NCI-H526 treated with DMSO at 0.1 percent for 48 hours (cell line): ENCODE measurements at regions not wholly inside any gene's neighbourhood (a gene's known extent, or its start where the extent isn't known, plus 50 kb on each side); places are given as distances from the start of the nearest gene placed in this dataset.
"Not testable (repeated sequence)": the region's sequence is repeated elsewhere in the genome, so short reads cannot be mapped to it uniquely, and the experiment has no call there.

Source experiments
- DNase-seq: peaks from one replicate; lab custom pipeline; 2025; lab: John Stamatoyannopoulos, UW

DNA sequence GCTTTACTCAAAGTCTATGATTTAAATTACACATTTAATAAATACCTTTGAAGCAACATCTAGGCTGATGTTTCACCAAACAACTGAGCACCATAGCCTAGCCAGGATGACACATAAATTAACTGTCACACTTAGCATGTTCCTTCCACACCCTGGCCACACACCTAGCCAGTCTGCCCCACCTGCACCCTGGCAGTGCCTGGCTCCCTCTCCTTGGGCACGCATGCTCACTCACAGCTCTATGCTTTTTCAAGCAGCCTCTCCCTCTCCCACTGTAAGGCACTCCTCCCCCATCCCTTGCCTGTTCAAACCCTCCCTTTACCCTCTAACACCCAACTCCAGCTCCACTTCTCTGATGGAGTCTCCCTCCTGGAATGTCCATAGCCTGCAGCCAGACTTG lies 357.6 kb upstream of the KLHL29 start:
- no peak for DNase-seq

DNA sequence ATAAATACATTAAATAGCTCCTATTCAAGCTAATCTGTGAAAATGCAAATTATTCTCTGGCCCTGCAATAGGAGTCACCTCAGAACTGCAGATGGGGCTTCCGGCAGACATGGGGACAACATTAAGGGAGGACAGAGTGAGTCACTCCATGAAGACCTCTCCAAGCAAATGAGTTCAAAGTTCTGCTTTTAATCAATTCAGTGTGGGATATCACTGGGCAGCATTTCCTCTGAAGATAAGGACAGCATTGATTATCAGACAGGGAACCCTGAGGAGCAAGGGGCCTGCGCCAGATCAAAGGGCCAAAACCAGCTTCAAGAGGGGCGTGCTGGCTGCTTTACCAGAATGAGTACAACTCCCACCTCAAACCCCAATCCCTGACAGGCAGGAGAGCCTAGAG lies 356.9 kb upstream of the KLHL29 start:
- peak; percentile 13 for DNase-seq

DNA sequence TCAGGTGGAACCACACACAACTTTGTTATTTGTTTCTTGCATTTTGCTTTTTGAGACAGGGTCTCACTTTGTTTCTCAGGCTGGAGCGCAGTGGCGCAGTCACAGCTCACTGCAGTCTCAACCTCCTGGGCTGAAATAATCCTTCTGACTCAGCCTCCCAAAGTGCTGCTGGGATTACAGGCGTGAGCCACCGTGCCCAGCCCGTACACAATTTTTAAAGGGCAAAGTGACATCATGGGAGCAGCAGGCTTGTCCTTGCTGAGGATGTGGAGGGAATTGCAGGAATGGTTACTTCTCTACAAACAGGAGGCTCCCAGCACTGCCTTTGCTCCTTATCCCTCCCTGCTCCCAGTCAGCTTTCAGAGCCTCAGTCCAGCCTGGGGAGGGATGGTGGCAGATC lies 355.9 kb upstream of the KLHL29 start:
- no peak for DNase-seq

DNA sequence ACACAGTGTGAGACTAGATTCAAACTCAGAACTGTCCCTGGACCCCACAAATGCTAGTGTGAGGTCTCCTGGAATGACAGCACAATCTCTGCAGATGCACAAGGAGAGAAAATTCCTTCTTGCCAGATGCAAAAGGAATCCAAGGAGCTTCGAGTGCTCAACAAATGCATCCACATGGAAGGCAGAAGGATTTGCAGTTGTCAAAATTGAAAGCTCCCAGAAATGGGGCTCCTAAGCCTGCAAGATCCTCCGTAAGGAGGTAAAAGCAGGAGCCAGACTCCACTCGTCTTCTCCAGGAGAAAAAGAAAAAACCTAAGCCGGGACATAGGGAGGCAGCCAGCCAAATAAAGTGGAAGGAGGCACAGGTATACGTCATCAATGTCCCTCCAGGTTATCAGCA lies 355.0 kb upstream of the KLHL29 start:
- no peak for DNase-seq

DNA sequence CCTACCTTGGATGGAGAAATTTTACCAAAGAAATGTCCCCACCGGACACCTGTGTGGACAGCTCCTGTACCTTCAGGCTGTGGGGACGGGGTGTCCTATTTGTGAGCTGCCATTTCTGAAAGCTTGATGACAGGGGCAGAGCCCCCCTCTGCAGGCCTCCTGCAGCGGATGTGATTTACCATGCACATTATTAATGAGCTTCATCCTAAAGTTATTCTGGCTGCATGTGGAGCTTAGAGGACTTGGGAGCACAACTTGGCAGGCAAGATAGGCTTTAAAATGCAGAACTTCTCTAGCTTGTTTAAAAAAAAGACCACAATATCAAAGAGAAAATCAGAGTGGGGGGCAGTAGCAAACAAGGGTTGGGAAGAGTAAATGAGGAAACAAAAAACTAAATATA lies 350.0 kb upstream of the KLHL29 start:
- DNase-seq: no peak

DNA sequence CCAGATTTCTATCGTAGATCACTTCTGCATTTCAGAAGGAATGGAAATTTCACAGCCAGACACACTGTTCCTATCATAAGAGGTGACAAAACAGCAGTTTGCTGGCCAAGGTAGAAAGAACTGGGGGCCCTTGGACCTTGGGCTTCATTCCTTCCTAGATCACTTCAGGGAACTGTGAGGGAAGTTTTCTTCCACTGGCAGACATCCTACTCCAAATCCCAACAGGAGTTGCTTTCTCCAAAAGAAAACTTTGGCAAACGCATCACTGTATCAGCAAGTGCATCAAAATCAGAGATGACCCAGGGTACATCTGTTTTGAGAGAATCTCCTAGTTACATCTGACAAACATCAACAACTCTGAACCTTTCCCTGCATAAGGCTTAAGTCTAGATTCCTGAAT lies 348.4 kb upstream of the KLHL29 start:
- no peak for DNase-seq

DNA sequence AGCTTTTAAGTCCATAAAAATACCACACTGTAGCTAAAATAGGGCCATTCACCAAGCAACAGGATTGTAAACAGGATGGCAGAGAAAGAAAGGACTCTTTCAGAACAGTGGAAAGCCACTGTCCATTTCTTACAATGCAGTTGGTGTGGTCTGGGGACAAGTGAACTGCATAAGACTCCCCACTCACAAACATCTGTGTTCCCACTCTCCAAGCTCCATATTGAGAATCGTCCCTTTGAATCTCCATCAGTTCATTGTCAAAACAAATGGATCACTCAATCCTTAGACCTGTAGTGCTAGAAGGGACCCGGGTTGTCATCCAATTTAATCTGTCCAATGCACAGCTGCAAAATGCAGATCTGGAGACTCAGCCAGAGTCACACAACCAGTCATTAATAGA lies 347.4 kb upstream of the KLHL29 start:
- no peak for DNase-seq

DNA sequence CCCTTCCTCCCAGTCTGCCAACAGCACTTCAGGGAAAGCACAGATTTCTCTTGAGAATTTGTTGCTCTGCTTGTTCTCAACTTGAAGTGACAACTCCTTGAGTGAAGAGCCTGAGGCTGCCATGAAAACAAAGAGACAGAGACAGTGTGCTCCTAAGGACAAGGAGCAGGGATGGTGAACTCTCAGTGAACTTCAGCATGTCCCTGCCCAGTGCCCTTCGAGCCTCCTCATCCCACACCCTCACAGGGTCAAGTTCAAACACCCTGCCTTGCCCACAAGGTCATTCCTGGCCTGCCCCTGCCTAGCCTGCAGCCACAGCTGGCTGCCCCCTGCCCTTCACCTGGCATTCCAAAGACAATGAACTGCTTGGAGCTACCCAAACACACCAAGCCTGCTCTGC lies 343.5 kb upstream of the KLHL29 start:
- no peak for DNase-seq

DNA sequence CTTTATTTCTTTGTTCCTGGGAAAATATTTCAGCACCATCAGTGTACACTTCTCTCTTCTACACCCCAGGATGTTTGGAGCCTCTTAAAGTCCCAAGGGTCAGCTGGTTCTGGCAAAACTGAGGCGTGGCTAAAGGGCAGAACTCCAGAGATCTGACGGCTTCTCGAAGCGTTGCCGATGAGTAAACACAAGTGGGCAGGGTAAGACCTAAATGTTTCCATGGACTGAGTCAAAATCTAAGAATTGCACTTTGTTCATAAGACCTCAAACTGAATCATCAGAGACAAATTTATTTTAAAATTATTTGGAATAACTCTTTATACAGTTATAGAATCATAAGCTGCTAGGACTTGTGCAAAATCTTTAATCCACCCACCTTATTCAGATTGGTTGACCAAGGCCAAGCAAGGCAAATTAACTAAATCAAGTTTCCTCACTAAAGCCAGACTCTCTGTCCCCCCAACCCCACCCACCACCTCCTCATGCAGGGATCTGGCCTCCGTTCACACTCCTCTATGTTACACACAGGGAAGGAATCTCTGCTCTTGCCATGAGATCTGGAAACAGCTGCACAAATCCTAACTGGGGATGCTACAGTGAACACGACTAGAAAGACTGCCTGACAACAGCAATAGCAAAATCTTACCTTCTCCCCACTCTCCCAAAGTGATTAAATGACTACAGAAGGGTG lies 342.6 kb upstream of the KLHL29 start:
- DNase-seq: no peak

DNA sequence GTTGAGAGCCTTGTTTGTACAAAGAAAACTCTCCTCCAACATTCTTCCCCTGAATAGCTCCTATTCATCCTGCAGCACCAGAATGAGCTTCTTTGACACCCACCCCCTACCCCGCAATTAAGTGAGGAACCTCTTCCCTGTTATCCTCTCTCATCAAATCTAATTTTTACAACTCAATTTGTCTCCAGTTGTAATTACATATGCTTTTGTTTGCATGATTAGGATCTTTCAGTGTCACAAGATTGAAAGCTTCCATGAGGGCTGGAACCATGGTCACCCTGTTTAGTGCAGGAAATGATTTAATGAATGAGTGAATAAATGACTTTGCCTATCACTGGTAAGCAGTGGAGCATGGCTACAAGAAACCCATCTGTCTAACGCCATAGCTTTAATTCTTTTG lies 334.6 kb upstream of the KLHL29 start:
- DNase-seq: no peak

DNA sequence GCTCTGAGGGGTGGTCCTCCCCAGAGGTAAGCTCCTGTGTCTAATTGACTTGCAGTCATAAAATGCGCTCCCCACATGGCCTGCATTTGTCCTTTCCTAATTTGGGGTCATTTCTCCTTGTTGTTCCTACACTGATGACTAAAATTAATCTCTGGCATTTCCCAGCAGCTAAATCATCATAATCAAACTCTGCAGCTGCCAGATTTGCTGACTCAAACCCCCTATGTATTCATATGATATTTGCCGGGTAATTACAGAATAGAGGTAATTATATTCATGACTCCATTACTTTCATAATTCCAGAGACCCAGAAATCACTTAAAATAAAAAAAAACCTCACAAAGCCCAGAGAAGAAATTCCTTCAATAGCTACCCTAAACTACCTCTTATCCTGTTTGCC lies 331.4 kb upstream of the KLHL29 start:
- no peak for DNase-seq

DNA sequence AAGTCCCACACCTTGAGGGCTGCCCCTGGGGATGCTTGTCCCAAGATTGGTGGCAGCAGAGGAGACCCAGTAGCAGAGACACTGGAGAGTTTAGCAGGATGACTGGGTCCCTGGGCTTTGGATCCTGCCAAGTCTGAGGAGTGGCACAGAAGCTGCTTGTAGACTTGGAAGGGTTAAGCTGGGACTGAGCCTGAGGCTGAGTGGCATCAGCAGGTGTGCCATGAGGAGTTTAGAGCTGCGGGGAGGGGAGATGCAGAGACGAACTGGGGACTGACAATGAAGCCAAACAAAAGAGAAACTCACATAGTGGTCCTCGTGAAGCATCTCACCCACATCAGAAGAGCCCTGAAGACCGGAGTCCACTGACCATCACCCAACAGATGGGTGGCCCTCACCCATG lies 329.7 kb upstream of the KLHL29 start:
- DNase-seq: no peak

DNA sequence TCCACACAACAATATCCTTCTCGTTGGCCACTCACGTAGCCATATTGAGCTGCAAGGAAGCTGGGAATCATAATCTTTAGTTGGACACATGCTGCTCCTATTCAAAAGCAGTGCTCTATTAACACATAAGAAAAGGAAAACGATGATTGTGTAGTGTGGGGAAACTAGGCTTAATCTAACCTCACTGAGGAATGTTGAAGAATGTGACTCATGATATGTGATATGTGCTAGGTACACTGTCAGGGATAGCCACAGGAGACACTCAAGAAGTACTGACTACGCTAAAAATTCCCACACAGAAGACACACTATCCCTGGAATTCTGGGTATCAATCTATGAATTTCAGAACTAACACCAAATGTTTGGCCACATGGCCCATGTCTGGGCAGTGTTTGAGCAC lies 328.1 kb upstream of the KLHL29 start:
- DNase-seq: not testable (repeated sequence)

DNA sequence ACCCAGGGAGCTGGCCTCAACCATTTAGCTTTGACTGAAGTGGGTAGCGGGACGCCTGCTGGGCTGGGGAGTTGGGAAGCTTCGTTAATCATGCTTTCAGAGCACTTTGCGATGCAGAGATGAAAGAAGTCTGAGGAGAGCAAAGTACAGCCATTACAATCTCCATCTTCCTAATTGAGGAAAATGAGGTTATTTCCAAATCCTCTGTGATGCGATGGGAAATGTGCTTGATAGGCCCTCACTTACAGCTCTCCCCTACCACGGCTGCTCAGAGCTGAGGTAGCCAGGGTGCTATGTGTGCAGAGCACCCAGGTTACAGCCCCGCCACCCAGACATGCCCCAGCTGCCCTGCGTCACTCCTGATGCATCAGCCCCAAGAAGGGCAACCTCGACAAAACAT lies 326.5 kb upstream of the KLHL29 start:
- no peak for DNase-seq

DNA sequence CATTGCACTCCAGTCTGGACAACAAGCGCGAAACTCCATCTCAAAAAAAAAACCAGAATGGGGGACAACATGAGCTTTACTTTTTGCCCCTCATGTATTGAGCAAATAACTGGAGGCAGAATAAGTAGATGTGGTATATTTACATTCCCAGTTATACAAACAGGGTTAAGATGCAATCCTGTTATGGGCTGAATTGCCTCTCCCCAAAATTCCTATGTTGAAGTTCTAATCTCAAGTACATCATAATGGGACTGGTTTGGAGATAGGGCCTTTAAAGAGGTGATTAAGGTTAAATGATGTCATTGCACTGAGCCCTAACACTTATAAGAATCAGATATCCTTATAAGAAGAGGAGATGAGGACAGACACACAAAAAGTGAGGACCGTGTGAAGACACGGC lies 319.8 kb upstream of the KLHL29 start:
- DNase-seq: no peak

DNA sequence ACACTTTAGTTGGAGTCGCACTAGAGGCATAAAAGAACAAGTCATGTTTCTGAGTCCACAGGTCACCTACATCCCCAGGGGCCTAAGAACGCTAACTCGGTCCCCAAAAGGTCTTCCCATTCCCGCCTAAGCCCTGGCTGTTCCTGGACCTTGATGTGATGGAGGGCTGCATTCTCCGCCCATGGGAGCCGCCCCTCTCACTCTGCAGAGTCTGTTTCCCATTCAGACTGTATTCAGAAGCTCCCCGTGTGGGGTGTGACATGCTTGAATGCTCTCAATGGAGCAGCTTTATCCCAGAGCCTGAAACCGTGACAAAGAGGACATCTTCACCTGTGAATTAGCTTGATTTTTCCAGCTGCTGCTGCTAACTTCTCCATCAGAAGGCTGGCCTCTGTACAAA lies 319.0 kb upstream of the KLHL29 start:
- no peak for DNase-seq

DNA sequence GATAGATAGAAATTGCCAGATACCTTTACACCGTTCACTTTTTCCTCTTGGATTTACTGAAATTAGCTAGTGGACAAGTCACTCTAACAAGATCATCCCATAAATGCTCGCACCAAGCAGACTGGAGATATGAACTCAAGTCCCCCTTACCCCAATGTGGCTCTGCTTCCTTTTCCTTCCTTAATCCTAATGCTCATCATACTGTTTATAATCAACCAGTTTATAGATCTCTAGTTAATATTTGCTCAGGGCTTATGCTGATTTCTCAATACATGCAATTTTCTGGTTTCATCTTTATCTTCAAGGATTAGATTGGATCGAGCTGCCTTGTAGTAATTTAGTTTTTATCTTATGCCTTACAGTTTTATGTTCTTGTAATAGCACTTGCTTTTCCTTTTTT lies 318.3 kb upstream of the KLHL29 start:
- DNase-seq: no peak

DNA sequence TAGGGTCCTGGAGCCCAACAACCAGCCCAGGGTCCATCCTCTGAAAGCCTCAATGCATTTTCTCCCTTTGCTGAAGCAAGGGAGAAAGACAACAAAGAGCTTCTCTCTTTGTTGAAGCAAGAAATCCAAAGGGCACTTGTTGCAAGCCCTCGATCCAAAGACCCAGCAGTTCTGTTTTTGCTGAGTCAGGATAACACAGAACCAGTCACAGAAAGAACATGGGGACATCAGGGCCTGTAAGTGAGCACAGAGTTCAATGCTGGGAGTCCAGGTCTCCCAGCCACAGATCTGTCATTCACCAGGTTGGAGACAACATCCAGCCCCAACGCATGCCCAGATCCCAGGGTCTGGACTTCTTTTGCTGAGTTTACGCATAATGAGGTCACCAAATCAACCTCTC lies 315.8 kb upstream of the KLHL29 start:
- no peak for DNase-seq

DNA sequence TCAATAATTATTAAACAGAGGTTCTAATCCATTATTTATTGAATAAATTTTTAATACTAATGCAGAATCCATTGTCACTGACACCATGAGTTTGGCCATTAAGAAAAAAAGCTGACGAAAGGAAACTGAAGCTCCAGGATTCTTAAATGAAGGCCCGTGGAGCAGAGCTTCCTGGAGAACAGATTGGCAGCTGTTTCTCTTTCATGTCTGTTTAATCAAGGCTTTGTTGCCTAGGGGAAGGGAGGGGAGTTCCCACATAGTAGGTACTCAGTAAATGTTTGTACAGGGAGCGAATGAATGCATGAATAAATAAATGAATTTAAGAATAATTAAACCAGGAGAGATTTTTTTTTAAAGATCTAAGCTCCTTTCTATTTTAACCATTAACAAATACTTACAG lies 315.1 kb upstream of the KLHL29 start:
- no peak for DNase-seq

DNA sequence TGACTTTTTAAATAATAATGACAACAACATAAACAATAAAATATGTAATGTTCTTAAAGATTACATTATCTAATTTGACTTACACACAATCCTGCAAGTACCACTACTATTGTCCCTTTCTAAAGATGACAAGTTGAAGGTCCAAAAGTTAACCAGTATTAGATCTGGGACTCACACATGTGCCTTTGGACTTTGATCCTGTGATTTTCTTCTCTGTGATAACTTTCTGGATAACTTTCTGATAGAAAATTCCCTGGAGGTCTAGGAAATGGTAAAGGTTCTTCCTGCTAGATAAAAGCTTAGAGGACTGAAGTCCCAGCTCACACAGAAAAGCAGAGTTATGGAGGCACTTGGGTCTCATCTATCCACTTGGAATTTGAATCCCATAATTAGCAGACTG lies 311.9 kb upstream of the KLHL29 start:
- no peak for DNase-seq

DNA sequence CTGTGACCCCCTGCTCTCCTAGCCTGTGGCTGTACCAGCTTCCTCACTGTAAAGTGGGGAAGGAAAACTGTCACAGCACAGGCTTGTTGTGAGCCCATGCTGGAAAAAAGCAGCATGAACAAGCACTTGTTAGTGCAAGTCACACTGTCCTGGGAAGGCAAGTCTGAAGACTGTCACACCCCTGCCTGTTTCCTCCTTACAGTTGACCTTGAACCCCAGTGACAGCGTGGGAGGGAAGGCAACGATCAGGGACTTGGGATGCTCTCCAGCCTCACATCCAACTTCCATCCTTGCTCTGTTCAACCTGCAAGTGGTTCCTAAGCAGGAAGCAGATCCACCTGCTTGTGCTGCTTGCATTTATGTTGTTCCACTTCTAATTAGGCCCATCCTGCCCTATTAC lies 311.3 kb upstream of the KLHL29 start:
- no peak for DNase-seq

DNA sequence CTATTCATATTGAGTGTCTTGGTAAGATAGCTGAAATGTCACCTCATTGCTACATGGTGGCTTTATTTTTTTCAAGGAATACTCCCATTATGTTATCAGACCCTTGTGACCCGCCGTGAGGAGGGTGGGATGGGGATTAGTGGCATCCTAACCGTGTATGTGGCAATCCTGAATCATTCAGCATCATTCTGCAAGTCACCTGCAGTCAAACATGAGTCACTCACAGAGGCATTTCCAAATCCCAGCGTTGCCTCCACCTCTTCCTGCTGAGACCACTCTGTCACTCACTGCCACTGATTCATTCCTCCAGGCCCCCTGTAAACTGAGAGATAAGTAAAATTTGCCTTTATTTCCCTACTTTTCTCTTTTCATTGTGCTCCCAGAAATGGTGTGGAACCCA lies 307.4 kb upstream of the KLHL29 start:
- no peak for DNase-seq

DNA sequence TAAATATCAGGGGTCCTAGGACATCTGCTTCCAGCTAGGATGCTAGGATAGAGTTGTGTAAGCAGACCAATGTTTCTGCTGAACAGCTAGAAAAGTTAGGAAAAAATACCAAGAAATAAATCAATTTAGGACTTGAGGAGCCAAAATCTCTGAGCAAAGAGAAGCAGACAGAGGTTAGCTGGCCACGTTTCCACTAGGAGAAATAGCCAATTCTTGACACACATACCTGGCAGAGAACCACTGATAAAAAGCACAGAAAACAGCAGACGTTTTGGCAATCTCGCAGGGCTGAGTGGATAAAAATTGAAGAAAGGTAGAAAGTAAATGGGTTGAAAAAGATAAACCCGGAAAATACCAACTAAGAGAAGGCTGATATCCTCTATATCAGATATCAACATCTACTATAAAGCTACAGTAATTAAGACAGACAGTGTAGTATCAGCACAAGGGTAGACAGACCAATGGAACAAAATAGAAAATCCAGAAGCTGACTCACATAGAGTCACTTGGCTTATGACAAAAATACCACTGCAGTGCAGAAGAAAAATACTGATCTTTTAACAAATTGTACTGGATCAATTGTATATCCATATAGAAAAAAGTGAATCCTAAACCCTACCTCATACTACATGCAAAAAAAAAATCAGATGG lies 306.1 kb upstream of the KLHL29 start:
- DNase-seq: no peak

DNA sequence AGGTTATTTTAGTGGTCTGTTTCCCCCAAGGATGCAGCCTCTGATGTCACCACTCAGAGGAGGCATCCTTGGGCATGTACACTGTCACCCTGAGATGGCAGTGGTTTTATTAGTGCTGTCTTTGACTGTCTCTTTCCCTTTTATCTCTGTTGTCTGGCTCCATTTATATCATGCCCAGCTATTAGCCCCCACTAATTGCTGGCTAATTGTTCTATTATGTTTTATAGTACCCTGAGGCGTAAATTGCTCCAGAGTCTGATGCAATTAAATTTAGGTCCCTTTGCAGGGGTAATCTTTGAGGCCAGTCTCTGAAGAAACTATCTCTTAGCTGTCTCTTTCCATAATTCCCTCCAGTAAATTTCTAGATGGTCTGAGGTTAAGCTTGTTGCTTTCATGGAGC lies 301.0 kb upstream of the KLHL29 start:
- no peak for DNase-seq
